HCT116 (cell line): ENCODE measurements at regions not wholly inside any gene's neighbourhood (a gene's known extent, or its start where the extent isn't known, plus 50 kb on each side); places are given as distances from the start of the nearest gene placed in this dataset.
A peak's percentile ranks its signal among the peaks of the same experiment; 100 is the strongest.

Experiments
- ATAC-seq: fragments of 200-7000 bp; cut with Tn5 transposase; 2 replicates; pipeline ENCODE4 v1.9.1; 2020; ENCODE audit warnings: mild to moderate bottlenecking, moderate library complexity
- BruUV-seq: library from RNA; stranded (reverse); fragments of 400-500 nt; replicated peaks from 2 replicates; lab custom pipeline; 2021; lab: Mats Ljungman, UMichigan
- CTCF ChIA-PET: fragments of 300-600 bp; sonication (Branson Sonifier 250); formaldehyde crosslinking; loops from one replicate; lab custom pipeline; 2021; ENCODE audit warnings: antibody characterized with exemption; lab: Charles Lee
- POLR2A ChIA-PET: fragments of 300-600, 350-600 bp; sonication (Branson Sonifier 250); formaldehyde crosslinking; loops from one replicate; lab custom pipeline; 2021; ENCODE audit warnings: antibody characterized with exemption; lab: Charles Lee
- RAD21 ChIA-PET, 2 experiments: fragments of 300-600 bp; sonication (Branson Sonifier 250); formaldehyde crosslinking; loops; one replicate each; lab custom pipeline; 2023; ENCODE audit warnings: low total read pairs in 2 of 2; ENCODE audit not compliant: uncharacterized antibody in 2 of 2, unreplicated experiment in 2 of 2, low non-redundant PET in 1 of 2; lab: Charles Lee
- DNase-seq: peaks from one replicate; pipeline ENCODE4 v3.0.0-alpha.2; 2010; ENCODE audit warnings: low read depth, low spot score
- H2AFZ ChIP-seq: fragments of 200-600 bp; shearing (Covaris generic), sonication (generic); 2 replicates; pipeline ENCODE4 v1.6.1; 2017; ENCODE audit warnings: low read depth, mixed run types, mixed read lengths, antibody characterized with exemption, low read length; ENCODE audit not compliant: poor library complexity, severe bottlenecking
- H3K27ac ChIP-seq: 2 replicates; pipeline ENCODE4 v1.5.1; 2012; ENCODE audit warnings: low read depth, low read length
- H3K27me3 ChIP-seq: fragments of 200-600 bp; sonication (generic); 2 replicates; pipeline ENCODE4 v1.6.1; 2016; ENCODE audit warnings: mixed run types, low read length, mixed read lengths; ENCODE audit not compliant: insufficient read depth
- H3K36me3 ChIP-seq, 2 experiments: fragments of 200-500 bp in 1 of 2; fragments of 200-600 bp in 1 of 2; sonication (Bioruptor generic) in 1 of 2; sonication (generic) in 1 of 2; 2 replicates each; pipeline versions ENCODE4 v1.5.1 to v1.6.1; 2014 to 2016; ENCODE audit warnings: low read length in 2 of 2, inconsistent platforms in 1 of 2, mixed read lengths in 1 of 2, mixed run types in 1 of 2; ENCODE audit not compliant: insufficient read depth in 2 of 2, control insufficient read depth in 1 of 2
- H3K4me1 ChIP-seq, 2 experiments: fragments of 200-600 bp in 1 of 2; sonication (generic) in 1 of 2; 2 replicates each; pipeline versions ENCODE4 v1.5.1 to v1.6.1; 2012 to 2017; ENCODE audit warnings: low read length in 2 of 2, inconsistent platforms in 1 of 2, mild to moderate bottlenecking in 1 of 2, mixed read lengths in 1 of 2, mixed run types in 1 of 2, moderate library complexity in 1 of 2; ENCODE audit not compliant: insufficient read depth in 2 of 2, control insufficient read depth in 1 of 2
- H3K4me2 ChIP-seq: fragments of 200-600 bp; sonication (generic); 2 replicates; pipeline ENCODE4 v1.6.1; 2017; ENCODE audit warnings: mixed run types, low read length, mixed read lengths
- H3K4me3 ChIP-seq, 2 experiments: fragments of 200-600 bp in 1 of 2; sonication (generic) in 1 of 2; replicated peaks in 1 of 2; 2 replicates each; pipeline ENCODE4 v1.5.1; 2011 to 2016; ENCODE audit warnings: low read length in 2 of 2, control low read depth in 1 of 2, low read depth in 1 of 2, mild to moderate bottlenecking in 1 of 2, mixed read lengths in 1 of 2, mixed run types in 1 of 2
- H3K79me2 ChIP-seq: fragments of 200-600 bp; sonication (generic); 2 replicates; pipeline ENCODE4 v1.6.1; 2017; ENCODE audit warnings: mild to moderate bottlenecking, mixed run types, low read length, moderate library complexity, mixed read lengths; ENCODE audit not compliant: insufficient read depth
- H3K9ac ChIP-seq: fragments of 200-600 bp; sonication (generic); 2 replicates; pipeline ENCODE4 v1.6.1; 2016; ENCODE audit warnings: low read length, mixed read lengths
- H3K9me2 ChIP-seq: fragments of 200-600 bp; sonication (generic), shearing (Covaris generic); 2 replicates; pipeline ENCODE4 v1.6.1; 2017; ENCODE audit warnings: mixed run types, mild to moderate bottlenecking, moderate library complexity; ENCODE audit not compliant: insufficient read depth
- H3K9me3 ChIP-seq, 2 experiments: fragments of 200-500 bp in 1 of 2; fragments of 200-600 bp in 1 of 2; sonication (Bioruptor generic) in 1 of 2; sonication (generic) in 1 of 2; 2 replicates each; pipeline ENCODE4 v1.6.1; 2014 to 2017; ENCODE audit warnings: low read length in 2 of 2, mixed read lengths in 2 of 2, inconsistent platforms in 1 of 2, low read depth in 1 of 2, mild to moderate bottlenecking in 1 of 2, mixed run types in 1 of 2, moderate library complexity in 1 of 2; ENCODE audit not compliant: control insufficient read depth in 1 of 2, insufficient read depth in 1 of 2
- H4K20me1 ChIP-seq: fragments of 200-600 bp; sonication (generic), shearing (Covaris generic); 2 replicates; pipeline ENCODE4 v1.6.1; 2017; ENCODE audit warnings: mixed run types, mild to moderate bottlenecking, moderate library complexity; ENCODE audit not compliant: insufficient read depth
- ATF3 ChIP-seq: IDR thresholded peaks from 2 replicates; pipeline ENCODE4 v1.6.1; 2012
- EGR1 ChIP-seq: IDR thresholded peaks from 2 replicates; pipeline ENCODE4 v1.6.1; 2012; ENCODE audit warnings: low read depth
- ELF1 ChIP-seq: IDR thresholded peaks from 2 replicates; pipeline ENCODE4 v1.6.1; 2012; ENCODE audit warnings: low read depth, borderline replicate concordance
- EZH2 ChIP-seq: fragments of 200-600 bp; sonication (generic); IDR thresholded peaks from 2 replicates; pipeline ENCODE4 v1.6.1; 2017; ENCODE audit warnings: antibody characterized with exemption, mixed run types
- POLR2A ChIP-seq: IDR thresholded peaks from 2 replicates; pipeline ENCODE4 v1.7.0; 2011; ENCODE audit warnings: borderline replicate concordance; ENCODE audit not compliant: insufficient read depth, insufficient read length; ENCODE audit errors: extremely low read depth
- SIN3A ChIP-seq: IDR thresholded peaks from 2 replicates; pipeline ENCODE4 v1.6.1; 2012; ENCODE audit warnings: low read depth
- SP1 ChIP-seq: IDR thresholded peaks from 2 replicates; pipeline ENCODE4 v1.6.1; 2012; ENCODE audit warnings: low read depth
- TCF7L2 ChIP-seq: IDR thresholded peaks from 2 replicates; pipeline ENCODE4 v1.7.0; 2011; ENCODE audit warnings: borderline replicate concordance, inconsistent platforms; ENCODE audit not compliant: insufficient read depth, insufficient read length; ENCODE audit errors: extremely low read depth
- ZNF274 ChIP-seq: fragments of 200-500 bp; sonication (Bioruptor generic); IDR thresholded peaks from 2 replicates; pipeline ENCODE4 v1.6.1; 2014; ENCODE audit warnings: mild to moderate bottlenecking, low read depth, low read length, inconsistent platforms
- intact Hi-C: fragments of 100-400 bp; cut with micrococcal nuclease; formaldehyde crosslinking; loops from 2 replicates; pipeline ENCODE4 v1.10.0; 2022
- TF ChIP-seq, protein P1 (sequence below), 3 experiments: fragments of 200-600 bp in 1 of 3; sonication (generic) in 1 of 3; IDR thresholded peaks in 2 of 3; conservative IDR thresholded peaks in 1 of 3; 2 replicates each; pipeline ENCODE4 v1.5.1; 2012 to 2017; ENCODE audit warnings: low read depth in 2 of 3, low read length in 2 of 3, antibody characterized with exemption in 1 of 3, borderline replicate concordance in 1 of 3, control low read depth in 1 of 3, mild to moderate bottlenecking in 1 of 3, mixed read lengths in 1 of 3, mixed run types in 1 of 3, moderate library complexity in 1 of 3; ENCODE audit not compliant: insufficient read depth in 1 of 3

DNA sequence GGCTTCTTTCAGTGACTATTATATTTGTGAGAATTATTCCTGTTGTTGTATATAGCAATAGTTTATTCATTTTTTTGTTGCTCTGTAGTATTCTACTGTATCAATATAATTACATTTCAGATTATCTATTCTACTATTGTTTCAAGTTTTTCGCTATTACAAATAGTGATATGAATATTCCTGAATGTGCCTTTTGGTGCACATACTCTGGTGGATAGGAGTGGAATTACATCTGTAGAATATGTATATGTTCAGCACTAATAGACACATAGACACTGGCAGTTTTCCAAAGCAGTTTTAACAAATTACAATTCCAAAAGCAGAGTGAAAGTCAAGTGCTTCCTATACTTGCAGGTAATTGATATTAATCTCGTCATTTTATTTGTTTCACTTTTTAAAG lies 696.2 kb upstream of the PRMT6 start:
- no peak for DNase-seq

DNA sequence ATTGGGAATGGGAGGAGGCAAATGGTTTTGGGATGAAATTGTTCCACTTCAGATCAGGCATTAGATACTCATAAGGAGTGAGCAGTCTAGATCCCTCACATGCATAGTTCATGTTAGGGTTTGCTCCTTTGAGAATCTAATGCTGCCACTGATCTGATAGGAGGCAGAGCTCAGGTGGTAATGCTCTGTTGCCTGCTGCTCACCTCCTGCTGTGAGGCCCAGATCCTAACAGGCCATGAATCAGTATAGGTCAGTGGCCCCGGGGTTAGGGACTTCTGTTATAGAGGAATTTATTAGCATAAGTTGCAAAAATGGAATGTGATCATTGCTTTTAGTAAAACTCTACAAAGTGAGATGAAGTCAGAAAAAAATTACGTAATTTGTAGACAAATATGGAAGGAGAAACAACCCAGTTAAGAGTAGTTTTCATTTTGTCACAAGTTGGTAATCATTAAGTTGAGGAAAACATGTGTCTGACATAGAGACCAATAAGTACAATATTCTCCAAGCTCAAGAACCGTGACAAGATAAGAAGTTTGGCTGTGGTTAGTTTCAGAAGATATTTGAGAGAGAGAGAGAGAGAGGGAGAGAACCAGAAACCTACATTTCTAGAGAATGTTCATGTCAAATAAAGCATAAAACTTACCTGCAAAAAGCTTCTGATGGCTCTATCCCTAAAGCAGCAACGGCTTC lies 689.7 kb upstream of the PRMT6 start:
- Histone ChIP-seq H3K27ac (no peak overlapping the region), H4K20me1 (no peaks in the 10 kb centered on the region), H3K4me3 (no peak overlapping the region), H3K4me1 (no peaks in the 10 kb centered on the region), H3K9ac (no peak overlapping the region), H3K36me3 (no peaks in the 10 kb centered on the region), H3K4me2 (no peak overlapping the region), H3K9me2 (no peaks in the 10 kb centered on the region), H2AFZ (no peak overlapping the region), H3K27me3 (no peaks in the 10 kb centered on the region), H3K79me2 (no peaks in the 10 kb centered on the region), H3K9me3 (peaks cover 0 to 19% of the 10 kb centered on the region in 2 experiments; a peak in 2 of 4 replicates)
- ChIA-PET RAD21 (no interaction called here), POLR2A (no interaction called here), CTCF (no interaction called here)
- no TSS peak for BruUV-seq
- intact Hi-C loops, result no loop called here
- ATAC-seq, result no peak
- DNase-seq, result no peak
- TF ChIP-seq TCF7L2 (no peak), EZH2 (no peak), ELF1 (no peak), SP1 (no peak), POLR2A (no peak), ATF3 (no peak), SIN3A (no peak), ZNF274 (no peak)
- TF ChIP-seq, protein P1, sequence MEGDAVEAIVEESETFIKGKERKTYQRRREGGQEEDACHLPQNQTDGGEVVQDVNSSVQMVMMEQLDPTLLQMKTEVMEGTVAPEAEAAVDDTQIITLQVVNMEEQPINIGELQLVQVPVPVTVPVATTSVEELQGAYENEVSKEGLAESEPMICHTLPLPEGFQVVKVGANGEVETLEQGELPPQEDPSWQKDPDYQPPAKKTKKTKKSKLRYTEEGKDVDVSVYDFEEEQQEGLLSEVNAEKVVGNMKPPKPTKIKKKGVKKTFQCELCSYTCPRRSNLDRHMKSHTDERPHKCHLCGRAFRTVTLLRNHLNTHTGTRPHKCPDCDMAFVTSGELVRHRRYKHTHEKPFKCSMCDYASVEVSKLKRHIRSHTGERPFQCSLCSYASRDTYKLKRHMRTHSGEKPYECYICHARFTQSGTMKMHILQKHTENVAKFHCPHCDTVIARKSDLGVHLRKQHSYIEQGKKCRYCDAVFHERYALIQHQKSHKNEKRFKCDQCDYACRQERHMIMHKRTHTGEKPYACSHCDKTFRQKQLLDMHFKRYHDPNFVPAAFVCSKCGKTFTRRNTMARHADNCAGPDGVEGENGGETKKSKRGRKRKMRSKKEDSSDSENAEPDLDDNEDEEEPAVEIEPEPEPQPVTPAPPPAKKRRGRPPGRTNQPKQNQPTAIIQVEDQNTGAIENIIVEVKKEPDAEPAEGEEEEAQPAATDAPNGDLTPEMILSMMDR (IDR thresholded peaks at IDR 0.05 in 2 of 3, conservative IDR thresholded peaks at IDR 0.05 in 1 of 3; ENCODE audit: borderline replicate concordance in 1 of 3, insufficient read depth in 1 of 3, low read depth in 2 of 3, low read length in 2 of 3), result no peak

More for the DNA sequence above, 696.2 kb upstream of the PRMT6 start:
- no peaks in the 10 kb centered on the region for H3K36me3 ChIP-seq
- H3K9ac ChIP-seq, result no peak overlapping the region
- H3K27ac ChIP-seq, result no peak overlapping the region
- no peaks in the 10 kb centered on the region for H3K9me2 ChIP-seq
- TF ChIP-seq, protein P1 (IDR thresholded peaks at IDR 0.05 in 2 of 3, conservative IDR thresholded peaks at IDR 0.05 in 1 of 3; ENCODE audit: borderline replicate concordance in 1 of 3, insufficient read depth in 1 of 3, low read depth in 2 of 3, low read length in 2 of 3), result peak in 1 of 3 experiments; percentile 29; a peak in 2 of 6 replicates
- TF ChIP-seq EGR1, result no peak
- no peak for TF ChIP-seq SIN3A
- TF ChIP-seq TCF7L2, result no peak
- no peaks in the 10 kb centered on the region for H4K20me1 ChIP-seq
- intact Hi-C loops, result no loop called here
- no peak overlapping the region for H3K4me3 ChIP-seq
- ChIA-PET CTCF (no interaction called here), POLR2A (no interaction called here), RAD21 (no interaction called here)
- no peak overlapping the region for H3K4me2 ChIP-seq
- no peaks in the 10 kb centered on the region for H3K79me2 ChIP-seq
- H3K27me3 ChIP-seq, result no peaks in the 10 kb centered on the region
- peaks cover 4 to 15% of the 10 kb centered on the region in 2 experiments; a peak in 2 of 4 replicates for H3K9me3 ChIP-seq
- H3K4me1 ChIP-seq, result no peaks in the 10 kb centered on the region
- ATAC-seq, result no peak
- no TSS peak for BruUV-seq
- H2AFZ ChIP-seq, result no peak overlapping the region
